Activated CD8-positive, alpha-beta memory T cell treated with anti-CD3 and anti-CD28 coated beads, Interleukin-2, amount 50 U/mL, for 4 hours (primary cell): ENCODE measurements at regions not wholly inside any gene's neighbourhood (a gene's known extent, or its start where the extent isn't known, plus 50 kb on each side); places are given as distances from the start of the nearest gene placed in this dataset.
"Not testable (repeated sequence)": the region's sequence is repeated elsewhere in the genome, so short reads cannot be mapped to it uniquely, and the experiment has no call there.

ENCODE experiments used
- DNase-seq: peaks from one replicate; pipeline ENCODE4 v3.0.0-alpha.2; 2020

DNA sequence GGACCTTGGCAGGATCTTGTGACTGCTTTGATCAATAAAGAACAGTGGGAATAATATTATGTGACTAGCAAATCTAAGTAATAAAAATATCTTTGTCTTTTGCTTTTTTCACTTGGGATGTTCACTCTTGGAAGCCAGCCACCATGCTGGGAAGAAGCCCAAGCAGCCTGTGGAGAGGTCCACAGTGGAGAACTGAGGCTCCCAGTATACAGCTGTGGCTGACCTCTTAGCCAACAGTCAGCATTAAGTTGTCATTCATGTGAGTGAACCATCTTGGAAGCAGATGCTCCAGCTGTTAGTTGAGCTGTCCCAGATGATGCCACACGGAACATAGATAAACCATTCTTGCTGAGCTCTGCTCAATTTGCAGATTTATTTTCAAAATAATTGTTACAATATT, 160.0 kb downstream of the OSR1 start:
- DNase-seq: no peak

- no peak for DNase-seq
Observed at GRCh38 chr2:19195661-19196060, 162.8 kb downstream of the OSR1 start.

DNA sequence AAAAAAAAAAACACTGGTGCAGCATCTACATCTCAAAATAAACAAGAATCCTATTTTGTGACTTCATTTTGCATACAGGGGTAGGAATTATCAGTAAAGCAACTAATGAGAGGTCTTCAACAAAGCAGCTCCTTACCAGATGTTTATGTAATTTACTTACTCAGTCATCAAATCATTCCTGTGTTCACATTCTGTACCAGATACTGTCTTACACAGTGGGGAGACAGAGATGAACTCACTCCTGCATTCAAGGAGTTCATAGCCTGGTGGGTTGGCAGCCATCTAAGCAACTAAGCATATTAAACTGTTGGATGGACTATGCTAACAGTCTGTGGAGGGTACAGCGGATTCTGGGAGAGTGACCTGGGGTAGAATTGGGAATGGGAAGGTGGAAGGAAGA, 169.0 kb downstream of the OSR1 start:
- no peak for DNase-seq

DNA sequence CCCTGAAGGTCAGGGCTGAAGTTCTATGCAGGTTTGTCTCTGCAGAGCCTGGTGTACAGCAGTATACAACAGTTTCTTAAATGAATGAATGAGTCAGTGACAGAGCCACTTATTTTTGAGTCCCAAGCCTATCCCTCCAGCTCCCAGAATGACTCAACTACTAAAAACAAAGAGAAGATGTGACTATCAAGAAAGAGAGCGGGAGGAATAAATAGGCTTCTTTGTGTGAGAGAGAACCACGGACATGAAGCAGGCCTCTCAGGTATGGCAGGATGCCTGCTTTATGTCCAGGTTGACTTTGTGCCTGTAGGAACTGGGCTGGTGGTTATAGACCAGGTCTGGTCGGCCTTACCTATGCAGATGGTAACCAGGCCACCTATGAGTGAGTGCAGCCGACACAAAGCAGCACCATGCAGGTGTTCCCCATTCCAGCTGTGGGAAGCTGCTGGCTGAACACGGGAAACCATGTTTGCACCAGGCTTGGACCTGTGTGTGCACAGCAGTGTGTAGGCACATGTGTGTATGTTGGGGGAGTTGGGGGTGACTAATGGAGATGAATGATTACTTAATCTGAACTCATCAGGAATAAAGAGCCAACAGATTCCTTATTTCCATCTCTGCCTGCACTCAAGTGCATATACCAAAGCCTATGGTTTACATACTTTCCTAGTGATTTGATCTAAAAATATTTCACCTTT, 171.0 kb downstream of the OSR1 start:
- no peak for DNase-seq

DNA sequence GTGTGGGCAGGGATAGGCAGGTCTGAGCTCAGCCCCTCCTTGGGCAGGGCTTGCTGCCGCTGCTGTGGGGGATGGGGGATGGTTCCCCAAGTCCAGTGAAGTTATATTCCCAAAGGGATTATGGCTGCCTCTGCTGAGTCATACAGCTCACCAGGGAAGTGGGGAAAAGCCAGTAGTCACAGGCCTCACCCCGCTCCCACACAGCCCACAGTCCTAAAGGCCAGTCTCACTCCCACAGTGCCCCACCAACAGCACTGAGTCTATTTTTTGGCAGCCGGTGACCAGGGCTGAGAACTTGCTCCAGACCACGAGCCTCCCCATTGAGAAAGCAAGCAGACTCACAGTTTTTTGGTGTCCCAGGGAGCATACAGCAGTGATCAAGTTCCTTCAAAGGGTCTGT, 173.3 kb downstream of the OSR1 start:
- no peak for DNase-seq

GRCh38 chr2:19178175-19178574, 180.2 kb downstream of the OSR1 start:
- DNase-seq: no peak

DNA sequence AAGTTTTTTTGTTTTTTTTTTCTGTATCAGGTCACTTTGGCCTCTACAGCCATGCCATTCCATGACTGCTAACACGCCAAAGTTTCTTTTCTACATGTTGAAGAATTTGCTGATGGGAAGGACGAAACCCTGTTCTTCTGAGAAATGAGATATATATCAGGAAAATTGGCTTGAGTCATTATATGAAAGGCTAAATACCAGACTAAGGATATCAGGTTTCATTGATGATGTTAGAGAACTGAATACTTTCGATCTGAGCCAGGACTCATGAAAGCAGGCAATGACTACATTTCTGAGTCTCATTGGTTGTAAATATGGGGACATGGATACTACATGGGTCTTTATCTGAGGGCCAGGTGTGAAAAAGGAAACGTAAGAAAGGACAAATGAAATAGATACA, 181.4 kb downstream of the OSR1 start:
- no peak for DNase-seq

DNA sequence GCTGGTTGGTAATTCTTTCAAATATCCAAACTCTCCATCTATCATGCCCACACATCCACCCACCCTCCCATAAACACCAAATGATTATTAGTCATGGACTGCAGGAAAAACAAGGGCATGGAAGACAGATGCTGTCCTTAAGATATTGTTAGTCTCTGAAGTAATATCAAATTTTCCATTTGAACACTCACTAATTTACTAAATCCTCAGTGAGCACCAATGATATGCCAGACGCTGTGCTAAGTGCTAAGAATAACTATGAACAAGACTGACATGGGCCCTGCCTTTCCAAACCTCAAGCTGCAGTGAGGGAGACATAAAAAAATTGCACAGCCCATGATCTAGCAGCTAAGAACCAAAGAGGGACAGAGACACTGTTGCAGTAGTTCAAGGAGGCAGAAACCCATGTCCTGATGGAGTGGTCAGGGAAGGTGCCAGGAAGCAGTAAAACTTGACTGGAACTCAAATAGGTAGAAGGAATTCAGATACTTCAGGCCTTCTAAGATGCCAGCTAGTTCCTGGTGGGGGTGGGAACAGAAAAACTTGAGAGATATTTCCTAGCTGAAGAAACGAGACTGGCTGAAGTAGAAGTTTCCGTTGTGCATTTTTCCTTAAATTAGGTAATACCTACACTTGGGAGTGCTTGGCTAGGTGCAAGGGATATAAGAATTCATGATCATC, 182.1 kb downstream of the OSR1 start:
- no peak for DNase-seq

DNA sequence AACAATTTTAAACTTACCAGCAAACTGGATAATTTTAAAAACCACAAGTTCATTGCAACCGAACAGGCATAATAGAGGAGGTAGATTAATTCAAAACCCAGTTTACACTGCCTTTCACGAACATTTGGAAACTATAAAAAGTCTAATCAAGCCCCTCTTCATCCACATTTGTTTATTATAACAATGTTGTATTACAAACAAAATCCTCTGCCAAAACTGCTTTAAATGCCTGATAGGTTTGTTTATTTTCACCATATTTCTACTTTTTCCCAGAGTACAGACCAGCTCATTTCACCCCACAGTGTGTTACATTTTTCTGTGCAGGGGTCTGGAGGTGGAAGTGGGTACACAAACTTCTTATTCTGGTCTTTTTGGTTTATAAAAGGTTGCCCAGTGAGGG, 184.2 kb downstream of the OSR1 start:
- DNase-seq: no peak

- no peak for DNase-seq
Observed at GRCh38 chr2:19171409-19171808, 187.0 kb downstream of the OSR1 start.

DNA sequence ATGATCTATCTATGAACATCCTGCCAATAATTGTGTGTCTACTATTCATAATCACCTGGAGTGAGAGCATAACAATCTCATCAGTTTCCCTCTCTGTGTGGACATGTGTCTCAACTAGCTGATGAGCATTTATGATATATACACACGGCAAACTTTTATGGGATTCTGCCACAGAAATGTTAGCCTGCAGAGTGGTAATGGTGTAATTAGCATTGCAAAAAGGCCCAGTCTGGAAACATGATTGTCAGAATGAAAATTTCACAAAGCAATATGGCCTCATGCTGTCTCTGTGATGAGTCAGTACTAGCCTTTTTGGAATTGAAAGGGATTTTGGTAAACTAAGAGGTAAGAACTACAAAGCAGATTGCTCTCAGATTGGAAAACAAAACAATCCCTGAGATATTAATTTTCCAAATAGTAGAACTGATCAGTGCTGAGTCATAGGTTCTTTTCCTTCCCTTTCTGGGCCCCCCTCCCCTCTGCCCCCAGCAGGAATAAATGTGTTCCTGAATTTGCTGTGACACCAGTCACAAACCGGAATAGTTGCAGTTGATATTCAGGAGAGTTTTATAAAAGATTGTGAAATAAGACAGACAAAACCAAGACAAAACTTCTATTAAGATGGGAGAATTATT, 189.2 kb downstream of the OSR1 start:
- DNase-seq: no peak

DNA sequence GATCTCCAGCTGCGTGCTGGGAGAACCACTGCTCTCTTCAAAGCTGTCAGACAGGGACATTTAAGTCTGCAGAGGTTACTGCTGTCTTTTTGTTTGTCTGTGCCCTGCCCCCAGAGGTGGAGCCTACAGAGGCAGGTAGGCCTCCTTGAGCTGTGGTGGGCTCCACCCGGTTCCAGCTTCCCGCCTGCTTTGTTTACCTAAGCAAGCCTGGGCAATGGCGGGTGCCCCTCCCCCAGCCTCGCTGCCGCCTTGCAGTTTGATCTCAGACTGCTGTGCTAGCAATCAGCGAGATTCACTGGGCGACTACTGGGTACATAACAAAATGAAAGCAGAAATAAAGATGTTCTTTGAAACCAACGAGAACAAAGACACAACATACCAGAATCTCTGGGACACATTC, 194.3 kb downstream of the OSR1 start:
- not testable (repeated sequence) for DNase-seq

GRCh38 chr2:19158896-19159295, 199.5 kb downstream of the OSR1 start:
- no peak for DNase-seq

GRCh38 chr2:19158211-19158610, 200.2 kb downstream of the OSR1 start:
- DNase-seq: no peak

DNA sequence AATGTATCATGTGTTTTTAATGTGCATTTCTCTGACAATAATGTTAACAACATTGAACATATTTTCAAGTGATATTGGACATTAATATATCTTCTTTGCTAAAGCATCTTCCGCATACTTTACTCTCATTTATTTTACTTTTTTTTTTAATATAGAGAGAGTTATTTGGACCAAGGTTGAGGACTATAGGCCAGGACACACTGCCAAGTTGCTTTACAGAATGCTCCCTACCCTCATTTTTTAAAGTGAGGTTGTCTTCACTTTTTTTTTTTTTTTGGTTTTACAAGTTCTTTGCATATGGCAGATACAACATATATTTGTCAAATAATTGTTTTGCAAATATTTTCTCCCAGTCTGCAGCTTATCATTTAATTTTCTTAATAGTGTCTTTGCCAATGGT, 201.8 kb downstream of the OSR1 start:
- no peak for DNase-seq

GRCh38 chr2:19150726-19151125, 207.7 kb downstream of the OSR1 start:
- no peak for DNase-seq

DNA sequence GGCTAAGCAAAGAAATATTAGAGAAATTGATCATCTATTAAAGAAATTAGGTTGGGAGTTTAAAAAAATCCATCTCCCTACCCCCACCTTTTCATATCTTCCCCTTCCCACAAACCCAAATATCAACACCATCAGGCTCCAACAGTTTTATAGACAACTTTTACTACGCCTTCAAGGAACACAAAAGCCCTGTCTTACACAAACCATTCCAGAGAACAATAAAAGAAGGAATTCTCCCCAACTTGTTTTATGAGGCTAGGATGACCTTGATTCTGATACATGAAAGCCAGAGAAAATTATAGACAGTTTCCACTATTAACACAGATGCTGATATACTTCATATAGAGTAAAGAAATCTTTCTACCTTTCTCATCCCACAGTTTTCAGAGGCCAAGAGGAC, 211.6 kb downstream of the OSR1 start:
- DNase-seq: no peak

- no peak for DNase-seq
Observed at GRCh38 chr2:19141234-19142004, 217.0 kb downstream of the OSR1 start.

GRCh38 chr2:19140463-19141208, 217.8 kb downstream of the OSR1 start:
- no peak for DNase-seq

DNA sequence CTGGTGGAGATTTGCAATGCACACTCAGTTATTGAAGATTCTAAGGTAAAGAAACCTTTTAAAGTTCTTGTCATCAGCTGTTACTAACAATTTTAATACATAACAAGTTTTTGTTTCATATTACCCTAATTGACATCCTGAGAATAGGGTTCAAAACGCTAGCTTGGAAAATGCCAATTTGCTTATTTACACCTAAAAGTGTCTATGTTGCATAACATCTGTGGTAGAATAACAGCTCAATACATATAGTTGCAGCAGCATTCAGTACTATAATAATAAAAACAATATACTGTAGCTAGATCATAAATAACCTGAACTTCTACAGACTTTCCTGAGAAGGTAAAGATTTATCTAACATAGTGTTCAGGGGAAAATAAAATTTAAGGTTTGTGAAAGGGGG, 219.0 kb downstream of the OSR1 start:
- DNase-seq: no peak

DNA sequence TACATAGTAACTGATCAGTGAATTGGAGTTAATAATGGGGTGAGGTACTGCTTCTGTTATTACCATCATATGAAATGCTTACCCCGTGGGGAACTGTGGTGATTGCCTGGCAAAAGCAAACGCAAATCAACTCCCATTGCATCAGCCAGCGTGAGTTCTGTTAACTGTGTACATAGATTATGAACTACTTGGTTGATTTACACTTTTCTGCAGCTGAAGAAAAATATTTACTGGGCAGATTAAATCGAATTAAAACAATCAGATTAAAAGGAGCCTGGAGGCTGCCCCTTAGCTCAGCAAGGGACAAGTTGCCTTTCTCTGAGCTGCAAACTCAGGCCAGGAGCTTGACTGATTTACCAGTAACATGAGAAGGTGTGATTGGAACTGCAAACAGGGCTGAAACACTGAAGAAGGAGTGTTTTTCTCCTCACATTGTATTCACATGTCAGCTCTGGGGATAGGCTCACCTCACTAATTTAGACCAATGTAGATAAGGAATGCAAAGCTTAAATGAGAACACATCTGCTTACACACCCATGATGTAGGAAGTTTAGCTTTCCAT, 220.1 kb downstream of the OSR1 start:
- no peak for DNase-seq

DNA sequence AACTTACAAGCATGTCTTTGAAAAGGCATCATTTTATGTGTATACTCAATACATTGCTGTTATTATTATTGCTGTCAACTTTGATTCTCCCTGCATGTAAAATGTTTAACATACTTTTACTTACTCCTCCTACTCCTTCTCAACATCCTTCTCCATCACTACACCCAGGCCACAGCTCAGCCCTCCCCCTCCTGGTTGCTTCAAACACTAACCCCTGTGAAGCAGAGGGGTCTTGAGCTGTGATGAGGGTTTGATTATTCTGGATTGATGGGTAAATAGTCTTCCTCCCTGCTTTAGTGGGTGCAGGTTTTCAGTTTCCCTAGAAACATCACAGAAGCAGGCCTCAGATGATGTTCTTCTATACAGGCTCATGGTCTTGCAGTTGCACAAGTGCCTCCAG, 221.0 kb downstream of the OSR1 start:
- no peak for DNase-seq

GRCh38 chr2:19132967-19133366, 225.5 kb downstream of the OSR1 start:
- no peak for DNase-seq
